WTC11 (cell line): ENCODE measurements at regions not wholly inside any gene's neighbourhood (a gene's known extent, or its start where the extent isn't known, plus 50 kb on each side); places are given as distances from the start of the nearest gene placed in this dataset.
"Not testable (repeated sequence)": the region's sequence is repeated elsewhere in the genome, so short reads cannot be mapped to it uniquely, and the experiment has no call there.

Experiments
- CBFB ChIP-seq: sonication (generic); formaldehyde crosslinking; IDR thresholded peaks from 2 replicates; pipeline ENCODE4 v1.8.1; 2022; ENCODE audit warnings: mild to moderate bottlenecking, low read depth, missing genetic modification reagents
- CREB1 ChIP-seq: sonication (generic); formaldehyde crosslinking; IDR thresholded peaks from 2 replicates; pipeline ENCODE4 v1.8.0; 2023; ENCODE audit warnings: mild to moderate bottlenecking, missing genetic modification reagents
- CREM ChIP-seq: sonication (generic); formaldehyde crosslinking; IDR thresholded peaks from 2 replicates; pipeline ENCODE4 v1.8.1; 2022; ENCODE audit warnings: mild to moderate bottlenecking, missing genetic modification reagents, moderate library complexity
- CTCF ChIP-seq: fragments of 200-600 bp; IDR thresholded peaks from 2 replicates; pipeline ENCODE4 v1.8.0; 2022; ENCODE audit warnings: antibody characterized with exemption
- ERG ChIP-seq: fragments of 250-450 bp; sonication (Bioruptor Pico); IDR thresholded peaks from 2 replicates; pipeline ENCODE4 v1.8.0; 2021; ENCODE audit warnings: mild to moderate bottlenecking
- ETV6 ChIP-seq: sonication (generic); formaldehyde crosslinking; IDR thresholded peaks from 2 replicates; pipeline ENCODE4 v1.8.1; 2022; ENCODE audit warnings: mild to moderate bottlenecking, missing genetic modification reagents
- FOXP4 ChIP-seq: sonication (generic); formaldehyde crosslinking; IDR thresholded peaks from 2 replicates; pipeline ENCODE4 v1.8.0; 2022; ENCODE audit warnings: mild to moderate bottlenecking, missing genetic modification reagents
- MAX ChIP-seq: sonication (generic); formaldehyde crosslinking; IDR thresholded peaks from 2 replicates; pipeline ENCODE4 v1.8.0; 2022; ENCODE audit warnings: mild to moderate bottlenecking, missing genetic modification reagents
- ZNF416 ChIP-seq: fragments of 250-450 bp; sonication (Bioruptor Pico); IDR thresholded peaks from 2 replicates; pipeline ENCODE4 v1.9.0; 2021; ENCODE audit warnings: mild to moderate bottlenecking, inconsistent platforms
- ZNF423 ChIP-seq: fragments of 250-450 bp; sonication (Bioruptor Pico); IDR thresholded peaks from 2 replicates; pipeline ENCODE4 v2.1.2; 2022; ENCODE audit warnings: mild to moderate bottlenecking, moderate library complexity
- TF ChIP-seq, protein P1 (sequence below): sonication (generic); formaldehyde crosslinking; IDR thresholded peaks from 2 replicates; pipeline ENCODE4 v1.8.0; 2022; ENCODE audit warnings: mild to moderate bottlenecking, missing genetic modification reagents
- TF ChIP-seq, protein P2 (sequence below): sonication (generic); formaldehyde crosslinking; IDR thresholded peaks from 2 replicates; pipeline ENCODE4 v1.8.1; 2023; ENCODE audit warnings: mild to moderate bottlenecking, missing genetic modification reagents
- TF ChIP-seq, protein P3 (sequence below): sonication (generic); formaldehyde crosslinking; IDR thresholded peaks from 2 replicates; pipeline ENCODE4 v1.8.1; 2022; ENCODE audit warnings: low read depth, mild to moderate bottlenecking, moderate library complexity, missing genetic modification reagents, borderline replicate concordance
- TF ChIP-seq, protein P4 (sequence below): sonication (generic); formaldehyde crosslinking; IDR thresholded peaks from 2 replicates; pipeline ENCODE4 v1.8.1; 2023; ENCODE audit warnings: mild to moderate bottlenecking, missing genetic modification reagents, moderate library complexity

GRCh38 chr13:93041566-93041965 is 185.0 kb upstream of the GPC6 start:
- not testable (repeated sequence) for TF ChIP-seq ERG (CRISPR knock-in tag); ETV6 (CRISPR knock-in tag); ZNF423 (CRISPR knock-in tag); CTCF; MAX (CRISPR knock-in tag); FOXP4 (CRISPR knock-in tag); CREM (CRISPR knock-in tag); CREB1 (CRISPR knock-in tag); CBFB (CRISPR knock-in tag); ZNF416 (CRISPR knock-in tag)
- TF ChIP-seq, protein P1, sequence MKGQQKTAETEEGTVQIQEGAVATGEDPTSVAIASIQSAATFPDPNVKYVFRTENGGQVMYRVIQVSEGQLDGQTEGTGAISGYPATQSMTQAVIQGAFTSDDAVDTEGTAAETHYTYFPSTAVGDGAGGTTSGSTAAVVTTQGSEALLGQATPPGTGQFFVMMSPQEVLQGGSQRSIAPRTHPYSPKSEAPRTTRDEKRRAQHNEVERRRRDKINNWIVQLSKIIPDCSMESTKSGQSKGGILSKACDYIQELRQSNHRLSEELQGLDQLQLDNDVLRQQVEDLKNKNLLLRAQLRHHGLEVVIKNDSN (CRISPR knock-in tag): not testable (repeated sequence)
- TF ChIP-seq, protein P2, sequence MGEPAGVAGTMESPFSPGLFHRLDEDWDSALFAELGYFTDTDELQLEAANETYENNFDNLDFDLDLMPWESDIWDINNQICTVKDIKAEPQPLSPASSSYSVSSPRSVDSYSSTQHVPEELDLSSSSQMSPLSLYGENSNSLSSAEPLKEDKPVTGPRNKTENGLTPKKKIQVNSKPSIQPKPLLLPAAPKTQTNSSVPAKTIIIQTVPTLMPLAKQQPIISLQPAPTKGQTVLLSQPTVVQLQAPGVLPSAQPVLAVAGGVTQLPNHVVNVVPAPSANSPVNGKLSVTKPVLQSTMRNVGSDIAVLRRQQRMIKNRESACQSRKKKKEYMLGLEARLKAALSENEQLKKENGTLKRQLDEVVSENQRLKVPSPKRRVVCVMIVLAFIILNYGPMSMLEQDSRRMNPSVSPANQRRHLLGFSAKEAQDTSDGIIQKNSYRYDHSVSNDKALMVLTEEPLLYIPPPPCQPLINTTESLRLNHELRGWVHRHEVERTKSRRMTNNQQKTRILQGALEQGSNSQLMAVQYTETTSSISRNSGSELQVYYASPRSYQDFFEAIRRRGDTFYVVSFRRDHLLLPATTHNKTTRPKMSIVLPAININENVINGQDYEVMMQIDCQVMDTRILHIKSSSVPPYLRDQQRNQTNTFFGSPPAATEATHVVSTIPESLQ (CRISPR knock-in tag): not testable (repeated sequence)
- TF ChIP-seq, protein P3, sequence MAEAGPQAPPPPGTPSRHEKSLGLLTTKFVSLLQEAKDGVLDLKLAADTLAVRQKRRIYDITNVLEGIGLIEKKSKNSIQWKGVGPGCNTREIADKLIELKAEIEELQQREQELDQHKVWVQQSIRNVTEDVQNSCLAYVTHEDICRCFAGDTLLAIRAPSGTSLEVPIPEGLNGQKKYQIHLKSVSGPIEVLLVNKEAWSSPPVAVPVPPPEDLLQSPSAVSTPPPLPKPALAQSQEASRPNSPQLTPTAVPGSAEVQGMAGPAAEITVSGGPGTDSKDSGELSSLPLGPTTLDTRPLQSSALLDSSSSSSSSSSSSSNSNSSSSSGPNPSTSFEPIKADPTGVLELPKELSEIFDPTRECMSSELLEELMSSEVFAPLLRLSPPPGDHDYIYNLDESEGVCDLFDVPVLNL (CRISPR knock-in tag): not testable (repeated sequence)
- TF ChIP-seq, protein P4, sequence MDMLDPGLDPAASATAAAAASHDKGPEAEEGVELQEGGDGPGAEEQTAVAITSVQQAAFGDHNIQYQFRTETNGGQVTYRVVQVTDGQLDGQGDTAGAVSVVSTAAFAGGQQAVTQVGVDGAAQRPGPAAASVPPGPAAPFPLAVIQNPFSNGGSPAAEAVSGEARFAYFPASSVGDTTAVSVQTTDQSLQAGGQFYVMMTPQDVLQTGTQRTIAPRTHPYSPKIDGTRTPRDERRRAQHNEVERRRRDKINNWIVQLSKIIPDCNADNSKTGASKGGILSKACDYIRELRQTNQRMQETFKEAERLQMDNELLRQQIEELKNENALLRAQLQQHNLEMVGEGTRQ (CRISPR knock-in tag): not testable (repeated sequence)
